HEK293T (cell line): ENCODE measurements at regions not wholly inside any gene's neighbourhood (a gene's known extent, or its start where the extent isn't known, plus 50 kb on each side); places are given as distances from the start of the nearest gene placed in this dataset.

Source experiments
- BHLHE40 ChIP-seq: fragments of 450-650 bp; IDR thresholded peaks from 2 replicates; pipeline ENCODE4 v1.6.1; 2016; ENCODE audit warnings: mild to moderate bottlenecking, moderate library complexity, borderline replicate concordance
- CTBP1 ChIP-seq: fragments of 450-650 bp; IDR thresholded peaks from 2 replicates; pipeline ENCODE4 v1.6.1; 2016; ENCODE audit warnings: borderline replicate concordance
- FOXA1 ChIP-seq: fragments of 450-650 bp; IDR thresholded peaks from 2 replicates; pipeline ENCODE4 v1.6.1; 2016; ENCODE audit warnings: mild to moderate bottlenecking
- FOXK2 ChIP-seq: fragments of 450-650 bp; IDR thresholded peaks from 2 replicates; pipeline ENCODE4 v1.6.1; 2016; ENCODE audit warnings: mild to moderate bottlenecking
- FOXM1 ChIP-seq: fragments of 450-650 bp; IDR thresholded peaks from 2 replicates; pipeline ENCODE4 v1.6.1; 2017; ENCODE audit warnings: mild to moderate bottlenecking, borderline replicate concordance
- HDGF ChIP-seq: fragments of 450-650 bp; IDR thresholded peaks from 2 replicates; pipeline ENCODE4 v1.6.1; 2017; ENCODE audit warnings: antibody characterized with exemption, borderline replicate concordance
- L3MBTL2 ChIP-seq: fragments of 450-650 bp; conservative IDR thresholded peaks from 2 replicates; pipeline ENCODE4 v1.6.1; 2016; ENCODE audit warnings: mild to moderate bottlenecking
- PKNOX1 ChIP-seq: fragments of 450-650 bp; IDR thresholded peaks from 2 replicates; pipeline ENCODE4 v1.6.1; 2016
- SP1 ChIP-seq: fragments of 450-650 bp; IDR thresholded peaks from 2 replicates; pipeline ENCODE4 v1.6.1; 2017
- SUZ12 ChIP-seq: fragments of 450-650 bp; IDR thresholded peaks from 2 replicates; pipeline ENCODE4 v1.6.1; 2016; ENCODE audit warnings: mild to moderate bottlenecking

- TF ChIP-seq FOXA1 (no peak), FOXK2 (no peak), HDGF (no peak), SUZ12 (no peak), SP1 (no peak), PKNOX1 (no peak), L3MBTL2 (no peak), CTBP1 (no peak), BHLHE40 (no peak), FOXM1 (no peak)
Measured at GRCh38 chr4:147398556-147398955, 82.3 kb upstream of the EDNRA start.
